GM19452 (cell line): ENCODE measurements at regions not wholly inside any gene's neighbourhood (a gene's known extent, or its start where the extent isn't known, plus 50 kb on each side); places are given as distances from the start of the nearest gene placed in this dataset.
"Not testable (repeated sequence)": the region's sequence is repeated elsewhere in the genome, so short reads cannot be mapped to it uniquely, and the experiment has no call there.

Source experiments
- ATAC-seq: cut with Tn5 transposase; IDR thresholded peaks from one replicate; pipeline ENCODE4 v1.9.1; 2021; ENCODE audit not compliant: unreplicated experiment

- ATAC-seq: no peak
Observed at GRCh38 chr4:108465886-108466500, 154.4 kb upstream of the RPL34 start.

GRCh38 chr4:108458681-108459080, 161.7 kb upstream of the RPL34 start:
- no peak for ATAC-seq

- no peak for ATAC-seq
Observed at GRCh38 chr4:108454227-108454626, 166.1 kb upstream of the RPL34 start.

GRCh38 chr4:108453366-108453765, 167.0 kb upstream of the RPL34 start:
- ATAC-seq: no peak

GRCh38 chr4:108450236-108450898, 170.0 kb upstream of the RPL34 start:
- no peak for ATAC-seq

GRCh38 chr4:108449129-108449528, 171.2 kb upstream of the RPL34 start:
- no peak for ATAC-seq

GRCh38 chr4:108446556-108446955, 173.8 kb upstream of the RPL34 start:
- no peak for ATAC-seq

- no peak for ATAC-seq
Observed at GRCh38 chr4:108445716-108446115, 174.7 kb upstream of the RPL34 start.

GRCh38 chr4:108443585-108443984, 176.8 kb upstream of the RPL34 start:
- no peak for ATAC-seq

GRCh38 chr4:108433832-108434231, 186.5 kb upstream of the RPL34 start:
- no peak for ATAC-seq

- ATAC-seq: not testable (repeated sequence)
Observed at GRCh38 chr4:108433394-108433793, 187.0 kb upstream of the RPL34 start.

- no peak for ATAC-seq
Observed at GRCh38 chr4:108432418-108432817, 188.0 kb upstream of the RPL34 start.

GRCh38 chr4:108431986-108432385, 188.4 kb upstream of the RPL34 start:
- ATAC-seq: no peak

GRCh38 chr4:108430921-108431320, 189.5 kb upstream of the RPL34 start:
- no peak for ATAC-seq

- ATAC-seq: no peak
Observed at GRCh38 chr4:108429662-108430061, 190.7 kb upstream of the RPL34 start.

- ATAC-seq: no peak
Observed at GRCh38 chr4:108428923-108429322, 191.5 kb upstream of the RPL34 start.

- ATAC-seq: no peak
Observed at GRCh38 chr4:108427946-108428485, 192.4 kb upstream of the RPL34 start.

- ATAC-seq: no peak
Observed at GRCh38 chr4:108426493-108426892, 193.9 kb upstream of the RPL34 start.

- ATAC-seq: no peak
Observed at GRCh38 chr4:108425988-108426387, 194.4 kb upstream of the RPL34 start.

- ATAC-seq: no peak
Observed at GRCh38 chr4:108417923-108418322, 202.5 kb upstream of the RPL34 start.

- no peak for ATAC-seq
Observed at GRCh38 chr4:108416831-108417230, 203.5 kb upstream of the RPL34 start.

- no peak for ATAC-seq
Observed at GRCh38 chr4:108415389-108415788, 205.0 kb upstream of the RPL34 start.

- ATAC-seq: no peak
Observed at GRCh38 chr4:108411836-108412235, 208.5 kb upstream of the RPL34 start.
